ENCODE measurements at regions not wholly inside any gene's neighbourhood (a gene's known extent, or its start where the extent isn't known, plus 50 kb on each side); places are given as distances from the start of the nearest gene placed in this dataset.

DNA sequence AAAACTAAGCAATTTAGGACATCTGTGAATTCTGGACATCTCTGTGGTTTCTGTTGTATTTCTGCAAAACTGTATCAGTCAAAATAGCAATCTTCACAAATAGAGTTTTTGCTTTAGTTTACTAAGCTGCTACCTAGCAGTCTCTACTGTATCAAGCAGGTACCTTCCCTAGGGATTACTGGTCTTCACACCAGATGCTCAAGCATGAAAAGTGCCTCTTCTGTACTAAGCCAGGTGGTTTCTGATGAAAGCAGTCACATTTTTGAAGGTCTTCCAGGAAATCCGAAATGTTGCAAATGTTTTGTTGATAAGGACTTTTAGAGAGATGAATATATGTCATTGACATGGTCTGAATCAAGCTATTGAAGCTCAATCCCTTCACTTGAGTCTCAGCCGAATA is 540.0 kb downstream of the KCTD16 start:
- POLR2A ChIA-PET: no interaction called here
- CTCF ChIA-PET: no interaction called here

GRCh38 chr5:144703776-144704175 is 533.1 kb downstream of the KCTD16 start:
- Histone ChIP-seq H3K27ac (ENCODE audit: low read depth, low read length) (no peak overlapping the region), H3K9me3 (ENCODE audit: control insufficient read depth, insufficient read depth, low read length) (no peaks in the 10 kb centered on the region), H3K27me3 (ENCODE audit: control insufficient read depth, insufficient read depth, low read length) (no peaks in the 10 kb centered on the region), H3K4me3 (ENCODE audit: low read depth, low read length) (no peak overlapping the region)
- CTCF ChIA-PET: no interaction called here
- no peak for TF ChIP-seq CTCF (IDR thresholded peaks at IDR 0.05; ENCODE audit: low read depth, low read length)
- POLR2A ChIA-PET: no interaction called here
- DNase-seq (ENCODE audit: low read depth, low spot score): no peak

More for the DNA sequence above, 540.0 kb downstream of the KCTD16 start:
- no peak overlapping the region for H3K27ac ChIP-seq (ENCODE audit: low read depth, low read length)
- no peak for DNase-seq (ENCODE audit: low read depth, low spot score)
- H3K9me3 ChIP-seq (ENCODE audit: control insufficient read depth, insufficient read depth, low read length): no peaks in the 10 kb centered on the region
- no peaks in the 10 kb centered on the region for H3K27me3 ChIP-seq (ENCODE audit: control insufficient read depth, insufficient read depth, low read length)
- TF ChIP-seq CTCF (IDR thresholded peaks at IDR 0.05; ENCODE audit: low read depth, low read length): no peak
- no peak overlapping the region for H3K4me3 ChIP-seq (ENCODE audit: low read depth, low read length)

DNA sequence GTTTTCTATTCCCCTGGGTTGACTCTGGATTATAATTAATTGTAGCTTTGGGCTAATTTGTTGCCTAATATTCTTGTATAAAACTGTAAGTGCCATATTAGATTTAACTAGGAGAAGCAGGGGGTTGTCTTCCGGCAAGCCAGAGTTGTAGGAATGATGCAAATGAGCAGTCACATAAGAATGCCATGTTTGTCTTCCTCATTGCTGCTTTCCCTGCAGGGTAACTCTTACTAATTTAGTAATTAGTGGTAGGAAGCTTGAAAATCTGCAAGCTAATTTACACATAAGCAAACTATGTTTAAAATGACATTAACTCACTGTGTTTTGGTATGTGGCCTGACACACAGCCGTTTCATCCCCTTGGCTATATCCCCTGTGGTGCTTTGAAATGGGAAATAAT is 527.8 kb downstream of the KCTD16 start:
- no peak overlapping the region for H3K27ac ChIP-seq (ENCODE audit: low read depth, low read length)
- no peak for DNase-seq (ENCODE audit: low read depth, low spot score)
- ChIA-PET CTCF (interaction anchor here (0.5 to 1.4 kb wide), 7 partner anchors 13 to 1132 kb away, joined by 3 to 6 read pairs (median 3); no protein-coding TSS in a partner anchor), POLR2A (interaction anchor here (0.6 kb wide), 1 partner anchor 628 kb away, joined by 3 read pairs; no protein-coding TSS in a partner anchor)
- no peaks in the 10 kb centered on the region for H3K9me3 ChIP-seq (ENCODE audit: control insufficient read depth, insufficient read depth, low read length)
- no peak overlapping the region for H3K4me3 ChIP-seq (ENCODE audit: low read depth, low read length)
- no peaks in the 10 kb centered on the region for H3K27me3 ChIP-seq (ENCODE audit: control insufficient read depth, insufficient read depth, low read length)
- no peak for TF ChIP-seq CTCF (IDR thresholded peaks at IDR 0.05; ENCODE audit: low read depth, low read length)

DNA sequence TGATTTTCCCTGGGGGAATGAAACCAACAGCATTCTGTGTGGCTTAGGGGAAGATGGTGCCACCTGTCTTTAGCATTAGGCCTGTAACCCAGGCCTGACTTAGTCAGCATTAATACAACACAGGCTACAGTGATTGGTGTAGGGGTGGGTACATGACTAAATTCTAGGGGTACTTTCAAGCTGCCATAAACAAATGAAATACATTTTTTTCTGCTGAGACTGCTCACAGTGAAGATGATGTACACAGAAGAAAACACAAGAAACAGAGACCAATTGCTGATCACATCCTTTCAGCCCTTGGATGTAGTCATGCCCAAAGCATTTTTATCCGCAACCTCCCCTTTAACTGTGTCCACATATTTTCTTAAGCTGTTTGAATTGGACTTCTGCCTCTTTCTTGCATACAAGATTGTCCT is 527.2 kb downstream of the KCTD16 start:
- DNase-seq (ENCODE audit: low read depth, low spot score): peak; percentile 85
- peak overlapping the region; percentile 74 for H3K27ac ChIP-seq (ENCODE audit: low read depth, low read length)
- H3K27me3 ChIP-seq (ENCODE audit: control insufficient read depth, insufficient read depth, low read length): no peaks in the 10 kb centered on the region
- H3K4me3 ChIP-seq (ENCODE audit: low read depth, low read length): no peak overlapping the region
- CTCF ChIA-PET: interaction anchor here (0.6 to 1.3 kb wide), 5 partner anchors 13 to 1133 kb away, joined by 3 to 4 read pairs (median 3); no protein-coding TSS in a partner anchor
- peak; percentile 46 for TF ChIP-seq CTCF (IDR thresholded peaks at IDR 0.05; ENCODE audit: low read depth, low read length)
- POLR2A ChIA-PET: interaction anchor here (0.5 kb wide), 1 partner anchor 1442 kb away, joined by 3 read pairs; no protein-coding TSS in a partner anchor
- H3K9me3 ChIP-seq (ENCODE audit: control insufficient read depth, insufficient read depth, low read length): no peaks in the 10 kb centered on the region

DNA sequence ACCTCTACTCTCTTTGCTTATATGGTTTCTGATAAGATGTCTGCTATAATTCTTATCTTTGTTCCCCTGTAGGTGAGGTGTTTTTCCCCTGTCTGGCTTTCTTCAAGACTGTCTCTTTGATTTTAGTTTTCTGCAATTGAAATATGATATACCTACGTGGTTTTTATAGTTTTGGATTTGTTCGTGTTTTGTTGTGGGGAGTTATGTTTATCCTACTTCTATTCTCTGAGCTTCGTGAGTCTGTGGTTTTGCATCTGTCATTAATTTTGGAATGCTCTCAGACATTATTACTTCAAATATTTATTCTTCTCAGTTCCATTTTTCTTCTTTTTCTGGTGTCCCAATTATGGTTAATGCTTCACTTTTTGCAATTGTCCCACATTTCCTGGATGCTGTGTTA is 521.3 kb downstream of the KCTD16 start:
- no peak for DNase-seq (ENCODE audit: low read depth, low spot score)
- Histone ChIP-seq H3K4me3 (ENCODE audit: low read depth, low read length) (no peak overlapping the region), H3K27me3 (ENCODE audit: control insufficient read depth, insufficient read depth, low read length) (no peaks in the 10 kb centered on the region), H3K9me3 (ENCODE audit: control insufficient read depth, insufficient read depth, low read length) (no peaks in the 10 kb centered on the region), H3K27ac (ENCODE audit: low read depth, low read length) (no peak overlapping the region)
- ChIA-PET CTCF (no interaction called here), POLR2A (no interaction called here)
- TF ChIP-seq CTCF (IDR thresholded peaks at IDR 0.05; ENCODE audit: low read depth, low read length): no peak

Data from AG04450 (cell line).